Spleen (tissue), 7 donors: ENCODE measurements at regions not wholly inside any gene's neighbourhood (a gene's known extent, or its start where the extent isn't known, plus 50 kb on each side); places are given as distances from the start of the nearest gene placed in this dataset.

Experiments used
- POLR2AphosphoS5 ChIP-seq, 3 donors: sonication (generic); formaldehyde crosslinking; IDR thresholded peaks; one replicate each; pipeline ENCODE4 v1.5.1; 2017; ENCODE audit warnings: antibody characterized with exemption in 3 of 3
- TF ChIP-seq, protein P1 (sequence below), 11 experiments: fragments of 200-600 bp in 7 of 11; fragments of 450-650 bp in 4 of 11; sonication (generic) in 4 of 11; IDR thresholded peaks in 8 of 11; conservative IDR thresholded peaks in 3 of 11; 1 replicate in 7 of 11; 2 replicates in 4 of 11; pipeline versions ENCODE4 v1.4.0 to v1.8.0; 2016 to 2021; ENCODE audit warnings: antibody characterized with exemption in 11 of 11, inconsistent platforms in 4 of 11, mild to moderate bottlenecking in 1 of 11
- donor health status: DM: no; HTN: no; CAD: no; lungs with moderate emphysema.
- donor health status: DM: no; HTN: no; CAD: no.
- donor health status: DM: no; HTN: no; CAD: no.

DNA sequence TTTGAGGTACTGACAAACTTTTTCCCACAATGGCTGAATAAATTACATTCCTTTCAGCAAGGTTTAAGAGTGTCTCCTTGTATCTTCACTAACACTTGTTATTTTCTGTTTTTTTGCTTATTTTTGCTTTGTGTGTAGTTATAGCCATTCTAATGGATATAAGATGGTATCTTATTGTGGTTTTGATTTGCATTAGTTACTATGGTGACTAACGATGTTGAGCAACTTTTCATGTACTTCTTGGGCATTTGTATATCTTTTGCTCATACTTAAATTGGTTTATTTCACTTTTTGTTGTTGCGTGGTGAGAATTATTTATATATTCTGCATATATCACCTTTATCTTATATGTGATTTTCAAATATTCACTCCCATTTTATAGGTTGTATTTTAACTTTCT is 79.9 kb upstream of the FSIP2 start:
- TF ChIP-seq, protein P1, sequence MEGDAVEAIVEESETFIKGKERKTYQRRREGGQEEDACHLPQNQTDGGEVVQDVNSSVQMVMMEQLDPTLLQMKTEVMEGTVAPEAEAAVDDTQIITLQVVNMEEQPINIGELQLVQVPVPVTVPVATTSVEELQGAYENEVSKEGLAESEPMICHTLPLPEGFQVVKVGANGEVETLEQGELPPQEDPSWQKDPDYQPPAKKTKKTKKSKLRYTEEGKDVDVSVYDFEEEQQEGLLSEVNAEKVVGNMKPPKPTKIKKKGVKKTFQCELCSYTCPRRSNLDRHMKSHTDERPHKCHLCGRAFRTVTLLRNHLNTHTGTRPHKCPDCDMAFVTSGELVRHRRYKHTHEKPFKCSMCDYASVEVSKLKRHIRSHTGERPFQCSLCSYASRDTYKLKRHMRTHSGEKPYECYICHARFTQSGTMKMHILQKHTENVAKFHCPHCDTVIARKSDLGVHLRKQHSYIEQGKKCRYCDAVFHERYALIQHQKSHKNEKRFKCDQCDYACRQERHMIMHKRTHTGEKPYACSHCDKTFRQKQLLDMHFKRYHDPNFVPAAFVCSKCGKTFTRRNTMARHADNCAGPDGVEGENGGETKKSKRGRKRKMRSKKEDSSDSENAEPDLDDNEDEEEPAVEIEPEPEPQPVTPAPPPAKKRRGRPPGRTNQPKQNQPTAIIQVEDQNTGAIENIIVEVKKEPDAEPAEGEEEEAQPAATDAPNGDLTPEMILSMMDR (IDR thresholded peaks at IDR 0.05 in 8 of 11, conservative IDR thresholded peaks at IDR 0.05 in 3 of 11), result no peak
- TF ChIP-seq POLR2AphosphoS5 (IDR thresholded peaks at IDR 0.05), result no peak
